ENCODE measurements at regions not wholly inside any gene's neighbourhood (a gene's known extent, or its start where the extent isn't known, plus 50 kb on each side); places are given as distances from the start of the nearest gene placed in this dataset.
A peak's percentile ranks its signal among the peaks of the same experiment; 100 is the strongest.
"Not testable (repeated sequence)": the region's sequence is repeated elsewhere in the genome, so short reads cannot be mapped to it uniquely, and the experiment has no call there.

DNA sequence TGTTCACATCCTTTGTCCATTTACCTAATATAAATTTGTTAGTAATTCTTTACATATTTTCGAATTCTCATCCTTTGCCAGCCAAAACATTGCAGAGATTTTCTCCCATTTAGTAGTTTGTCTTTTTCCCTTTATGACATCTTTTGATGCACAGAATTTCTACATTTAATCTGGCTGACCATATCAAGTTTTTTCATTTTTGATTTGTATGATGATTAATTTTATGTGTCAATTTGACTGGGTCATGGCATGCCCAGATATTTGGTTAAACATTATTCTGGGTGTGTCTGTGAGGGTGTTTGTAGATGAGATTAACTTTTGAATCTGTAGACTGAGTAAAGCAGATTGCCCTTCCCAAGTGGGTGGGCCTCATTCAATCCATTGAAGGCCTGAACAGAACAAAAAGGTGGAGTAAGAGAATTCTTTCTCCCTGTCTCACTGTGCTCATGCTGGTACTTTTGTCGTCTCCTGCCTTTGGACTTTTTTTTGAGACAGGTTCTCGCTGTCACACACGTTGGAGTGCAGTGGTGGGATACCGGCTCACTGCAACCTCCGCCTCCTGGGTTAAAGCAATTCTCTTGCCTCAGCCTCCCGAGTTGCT is 72.1 kb upstream of the EPB41L1 start:
- WGBS (ENCODE audit: insufficient coverage, low lambda C conversion rate): 100% methylated on average over 1 of the region's 7 CpGs
- Histone ChIP-seq H3K27ac (ENCODE audit: low read length) (peak overlapping the region; percentile 76), H3K4me3 (ENCODE audit: low read length) (no peak overlapping the region), H3K9me3 (ENCODE audit: control insufficient read depth, low read depth, low read length) (no peaks in the 10 kb centered on the region), H3K36me3 (ENCODE audit: control insufficient read depth, insufficient read depth, low read length) (no peaks in the 10 kb centered on the region), H3K4me1 (ENCODE audit: control insufficient read depth, insufficient read depth, low read length) (peaks cover 46% of the 10 kb centered on the region), H3K27me3 (ENCODE audit: control insufficient read depth, insufficient read depth, low read length) (no peaks in the 10 kb centered on the region)
- no peak for DNase-seq

DNA sequence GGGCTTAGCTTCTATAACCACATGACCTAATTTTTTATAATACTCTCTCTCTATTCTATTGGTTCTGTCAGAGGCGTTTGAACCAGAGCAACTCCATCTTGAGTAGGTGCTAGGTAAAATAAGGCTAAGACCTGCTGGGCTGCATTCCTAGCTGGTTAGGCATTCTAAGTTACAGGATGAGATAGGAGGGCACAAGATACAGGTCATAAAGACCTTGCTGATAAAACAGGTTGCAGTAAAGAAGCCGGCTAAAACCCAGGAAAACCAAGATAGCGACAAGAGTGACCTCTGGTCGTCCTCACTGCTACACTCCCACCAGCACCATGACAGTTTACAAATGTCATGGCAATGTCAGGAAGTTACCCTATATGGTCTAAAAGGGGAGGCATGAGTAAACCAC is 71.3 kb upstream of the EPB41L1 start:
- peak; percentile 91 to 96 for DNase-seq
- H3K9me3 ChIP-seq (ENCODE audit: control insufficient read depth, low read depth, low read length); H3K27me3 ChIP-seq (ENCODE audit: control insufficient read depth, insufficient read depth, low read length); H3K36me3 ChIP-seq (ENCODE audit: control insufficient read depth, insufficient read depth, low read length); H3K4me3 ChIP-seq (ENCODE audit: low read length): not testable (repeated sequence)
- H3K4me1 ChIP-seq (ENCODE audit: control insufficient read depth, insufficient read depth, low read length): peaks cover 47% of the 10 kb centered on the region
- H3K27ac ChIP-seq (ENCODE audit: low read length): peak overlapping the region; percentile 76
- WGBS (ENCODE audit: insufficient coverage, low lambda C conversion rate): 20% methylated on average over 1 of the region's 4 CpGs

DNA sequence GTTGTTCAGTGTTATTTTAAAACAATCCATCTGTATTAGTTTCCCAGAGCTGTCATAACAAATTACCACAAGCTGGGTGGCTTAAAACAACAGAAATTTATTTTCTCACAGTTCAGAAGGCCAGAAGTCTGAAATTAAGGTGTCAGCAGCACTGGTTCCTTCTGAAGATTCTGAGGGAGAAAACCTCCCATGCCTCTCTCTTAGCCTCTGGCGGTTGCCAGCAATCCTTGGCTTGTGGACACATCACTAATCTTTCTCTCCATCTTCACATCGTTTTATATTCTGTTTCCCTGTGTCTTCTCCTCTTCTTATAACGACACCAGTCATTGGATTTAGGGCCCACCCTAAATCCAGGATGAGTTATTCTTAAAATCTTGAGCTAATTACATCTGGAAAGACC is 70.2 kb upstream of the EPB41L1 start:
- H3K27me3 ChIP-seq (ENCODE audit: control insufficient read depth, insufficient read depth, low read length): no peaks in the 10 kb centered on the region
- H3K27ac ChIP-seq (ENCODE audit: low read length): peak overlapping the region; percentile 85
- no peaks in the 10 kb centered on the region for H3K36me3 ChIP-seq (ENCODE audit: control insufficient read depth, insufficient read depth, low read length)
- no peak overlapping the region for H3K4me3 ChIP-seq (ENCODE audit: low read length)
- WGBS (ENCODE audit: insufficient coverage, low lambda C conversion rate): no CpG with 5 or more reads among the region's 3 CpGs
- H3K9me3 ChIP-seq (ENCODE audit: control insufficient read depth, low read depth, low read length): no peaks in the 10 kb centered on the region
- peaks cover 47% of the 10 kb centered on the region for H3K4me1 ChIP-seq (ENCODE audit: control insufficient read depth, insufficient read depth, low read length)
- no peak for DNase-seq

DNA sequence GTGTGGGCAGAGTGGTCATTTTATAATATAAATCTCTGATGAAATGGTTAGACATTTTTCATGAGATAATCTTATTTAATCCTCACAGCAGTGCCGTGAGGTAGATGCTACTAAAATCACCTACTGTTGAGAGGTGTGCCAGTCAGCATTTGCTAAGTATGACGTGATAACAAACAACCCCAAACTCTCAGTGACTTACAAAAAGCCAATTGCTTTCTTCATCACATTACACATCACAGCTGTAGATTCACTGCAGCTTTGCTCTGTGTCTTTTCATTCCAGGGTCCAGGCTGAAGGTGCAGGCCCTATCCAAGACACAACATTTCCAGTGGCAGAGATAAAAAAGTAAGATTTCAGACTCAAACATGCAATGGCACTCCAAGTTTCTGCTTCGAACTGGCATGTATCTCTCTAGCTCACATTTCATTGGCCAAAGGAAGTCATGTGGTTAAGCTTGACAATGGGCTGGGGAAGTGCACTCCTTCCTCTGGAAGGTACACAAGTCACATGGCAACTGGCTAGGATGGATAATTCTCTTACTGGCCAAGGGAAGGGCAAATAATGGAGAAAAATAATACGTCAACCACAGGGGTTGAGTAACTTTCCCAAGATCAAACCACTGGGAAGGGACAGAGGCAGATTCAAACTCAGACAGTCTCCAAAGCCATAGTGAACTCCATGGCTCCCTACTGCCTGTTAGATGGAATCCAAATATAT is 69.5 kb upstream of the EPB41L1 start:
- DNase-seq: no peak
- WGBS (ENCODE audit: insufficient coverage, low lambda C conversion rate): 100% methylated on average over 1 of the region's 4 CpGs
- Histone ChIP-seq H3K4me3 (ENCODE audit: low read length) (no peak overlapping the region), H3K27me3 (ENCODE audit: control insufficient read depth, insufficient read depth, low read length) (no peaks in the 10 kb centered on the region), H3K9me3 (ENCODE audit: control insufficient read depth, low read depth, low read length) (no peaks in the 10 kb centered on the region), H3K36me3 (ENCODE audit: control insufficient read depth, insufficient read depth, low read length) (no peaks in the 10 kb centered on the region), H3K27ac (ENCODE audit: low read length) (peak overlapping the region; percentile 85), H3K4me1 (ENCODE audit: control insufficient read depth, insufficient read depth, low read length) (peaks cover 47% of the 10 kb centered on the region)

DNA sequence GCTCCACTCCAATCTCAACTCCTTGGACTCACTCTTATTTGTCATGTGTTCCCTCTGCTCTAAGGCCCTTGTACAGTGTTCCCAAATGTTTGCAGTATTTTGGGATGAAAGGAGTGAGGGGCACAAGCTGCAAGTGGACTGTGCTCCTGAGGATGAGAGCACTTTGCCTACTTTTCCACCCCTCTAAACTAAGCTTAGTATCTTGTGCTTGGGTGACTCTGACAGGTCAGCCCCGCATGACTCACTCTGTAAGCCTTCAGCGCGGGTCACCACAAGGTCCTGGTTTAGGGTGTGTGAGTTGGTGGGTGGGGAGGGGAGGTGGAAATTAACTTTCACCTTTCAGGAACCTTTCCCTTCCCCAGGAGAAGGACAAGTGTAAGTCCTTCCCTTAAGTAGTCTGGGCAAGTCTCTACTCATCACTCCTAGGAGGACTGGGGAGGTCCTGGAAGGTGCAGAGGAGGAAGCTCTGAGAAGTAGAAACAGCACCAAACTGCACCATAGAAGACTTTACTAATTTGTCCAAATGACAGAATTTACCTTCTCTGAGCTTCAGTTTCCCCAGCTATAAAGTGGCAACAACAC is 68.8 kb upstream of the EPB41L1 start:
- Histone ChIP-seq H3K9me3 (ENCODE audit: control insufficient read depth, low read depth, low read length) (no peaks in the 10 kb centered on the region), H3K36me3 (ENCODE audit: control insufficient read depth, insufficient read depth, low read length) (no peaks in the 10 kb centered on the region), H3K27ac (ENCODE audit: low read length) (peak overlapping the region; percentile 85), H3K4me1 (ENCODE audit: control insufficient read depth, insufficient read depth, low read length) (peaks cover 47% of the 10 kb centered on the region), H3K27me3 (ENCODE audit: control insufficient read depth, insufficient read depth, low read length) (no peaks in the 10 kb centered on the region), H3K4me3 (ENCODE audit: low read length) (no peak overlapping the region)
- peak; percentile 85 to 91 for DNase-seq
- no CpG with 5 or more reads among the region's 3 CpGs for whole genome bisulfite sequencing (ENCODE audit: insufficient coverage, low lambda C conversion rate)

DNA sequence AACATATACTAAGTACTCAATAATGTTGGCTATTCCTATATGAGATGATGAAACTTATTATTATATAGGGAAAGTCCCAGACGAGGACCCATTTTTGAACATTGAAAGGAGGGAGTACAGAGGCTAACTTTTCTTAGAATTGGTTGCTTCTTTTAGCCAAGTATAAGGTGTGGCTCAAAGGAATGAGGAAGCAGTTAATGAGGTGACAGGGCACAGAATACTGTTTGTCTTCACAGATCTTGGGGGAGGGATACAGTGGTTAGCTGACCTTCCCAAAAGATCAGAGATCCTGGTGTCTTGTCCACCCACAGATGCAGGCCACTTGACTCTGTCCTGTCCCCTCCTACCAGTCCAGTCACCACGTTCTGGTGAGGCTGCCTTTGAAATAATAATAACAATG is 67.8 kb upstream of the EPB41L1 start:
- H3K4me1 ChIP-seq (ENCODE audit: control insufficient read depth, insufficient read depth, low read length): peaks cover 47% of the 10 kb centered on the region
- 17% methylated on average over 1 of the region's 2 CpGs for WGBS (ENCODE audit: insufficient coverage, low lambda C conversion rate)
- peak; percentile 65 to 81 for DNase-seq

DNA sequence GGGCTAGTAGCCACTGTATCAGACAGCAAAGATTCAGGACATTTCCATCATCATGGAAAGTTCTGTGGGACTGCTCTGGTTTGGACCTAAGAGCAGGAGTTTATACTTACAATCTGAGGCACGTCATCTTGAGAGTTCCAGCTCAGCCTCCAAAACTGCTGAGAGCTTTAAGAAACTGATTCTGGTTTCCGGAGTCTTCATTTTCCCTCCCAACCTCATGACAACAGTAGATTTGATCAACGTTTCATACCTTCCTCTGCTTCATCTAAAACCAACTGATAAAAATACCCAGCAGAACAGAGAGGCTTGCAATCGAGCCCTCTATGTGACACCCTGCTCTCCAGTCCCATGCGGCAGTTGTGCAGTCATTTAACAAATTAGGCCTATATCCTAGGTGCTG is 64.3 kb upstream of the EPB41L1 start:
- H3K36me3 ChIP-seq (ENCODE audit: control insufficient read depth, insufficient read depth, low read length): no peaks in the 10 kb centered on the region
- no peak for DNase-seq
- peaks cover 10% of the 10 kb centered on the region for H3K27me3 ChIP-seq (ENCODE audit: control insufficient read depth, insufficient read depth, low read length)
- no peaks in the 10 kb centered on the region for H3K9me3 ChIP-seq (ENCODE audit: control insufficient read depth, low read depth, low read length)
- no peak overlapping the region for H3K4me3 ChIP-seq (ENCODE audit: low read length)
- peaks cover 31% of the 10 kb centered on the region for H3K4me1 ChIP-seq (ENCODE audit: control insufficient read depth, insufficient read depth, low read length)
- no CpG with 5 or more reads among the region's 5 CpGs for WGBS (ENCODE audit: insufficient coverage, low lambda C conversion rate)
- H3K27ac ChIP-seq (ENCODE audit: low read length): no peak overlapping the region

More for the DNA sequence above, 67.8 kb upstream of the EPB41L1 start:
- H3K9me3 ChIP-seq (ENCODE audit: control insufficient read depth, low read depth, low read length): no peaks in the 10 kb centered on the region
- H3K27me3 ChIP-seq (ENCODE audit: control insufficient read depth, insufficient read depth, low read length): peaks cover 1% of the 10 kb centered on the region
- H3K27ac ChIP-seq (ENCODE audit: low read length): peak overlapping the region; percentile 85
- no peaks in the 10 kb centered on the region for H3K36me3 ChIP-seq (ENCODE audit: control insufficient read depth, insufficient read depth, low read length)
- no peak overlapping the region for H3K4me3 ChIP-seq (ENCODE audit: low read length)

DNA sequence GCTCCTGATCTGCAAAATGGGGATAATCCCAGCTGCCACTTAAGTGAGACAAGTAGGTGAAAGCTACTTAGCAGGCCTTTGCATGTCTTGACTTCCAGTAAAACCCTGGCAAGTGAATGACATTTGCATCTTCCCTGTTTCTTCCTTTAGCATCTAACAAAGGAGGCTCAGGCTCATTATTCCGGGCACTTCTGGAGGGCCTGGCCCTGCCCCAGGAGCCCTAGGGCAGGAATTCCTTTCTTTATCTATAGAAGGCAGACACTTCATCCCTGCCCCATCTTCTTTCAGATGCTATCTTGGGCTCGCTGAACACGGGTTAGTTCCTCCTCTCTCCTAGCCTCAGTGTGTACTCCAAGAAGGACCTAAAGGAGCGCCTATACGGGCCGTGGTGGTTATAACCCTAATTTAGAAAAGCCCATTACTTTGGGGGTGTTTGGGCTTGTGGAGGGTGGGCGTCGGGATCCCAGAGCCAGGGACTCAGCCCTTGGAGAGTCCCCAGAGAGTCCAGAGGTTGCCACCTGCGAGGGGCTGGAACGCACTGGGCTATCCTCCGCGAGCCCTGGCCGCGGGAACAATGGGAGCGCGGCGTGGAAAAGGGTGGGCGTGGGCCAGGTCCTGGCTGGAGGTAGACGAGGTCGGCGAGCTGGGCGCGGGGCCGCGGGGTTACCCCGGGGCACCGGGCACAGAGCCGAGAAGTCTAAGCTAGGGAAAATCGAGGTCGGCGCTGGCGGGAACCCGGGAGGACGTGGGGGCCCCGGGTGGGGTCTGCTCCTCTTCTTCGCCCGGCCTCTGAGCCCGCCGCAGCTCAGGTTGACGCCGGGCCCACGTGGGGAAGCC is 62.8 kb upstream of the EPB41L1 start:
- H3K4me1 ChIP-seq (ENCODE audit: control insufficient read depth, insufficient read depth, low read length): peaks cover 29% of the 10 kb centered on the region
- peak overlapping the region; percentile 42 for H3K4me3 ChIP-seq (ENCODE audit: low read length)
- WGBS (ENCODE audit: insufficient coverage, low lambda C conversion rate): no CpG with 5 or more reads among the region's 42 CpGs
- H3K27ac ChIP-seq (ENCODE audit: low read length): no peak overlapping the region
- no peaks in the 10 kb centered on the region for H3K36me3 ChIP-seq (ENCODE audit: control insufficient read depth, insufficient read depth, low read length)
- peak in 1 of 2 donors; percentile 31 for DNase-seq
- H3K27me3 ChIP-seq (ENCODE audit: control insufficient read depth, insufficient read depth, low read length): peaks cover 10% of the 10 kb centered on the region
- H3K9me3 ChIP-seq (ENCODE audit: control insufficient read depth, low read depth, low read length): no peaks in the 10 kb centered on the region

DNA sequence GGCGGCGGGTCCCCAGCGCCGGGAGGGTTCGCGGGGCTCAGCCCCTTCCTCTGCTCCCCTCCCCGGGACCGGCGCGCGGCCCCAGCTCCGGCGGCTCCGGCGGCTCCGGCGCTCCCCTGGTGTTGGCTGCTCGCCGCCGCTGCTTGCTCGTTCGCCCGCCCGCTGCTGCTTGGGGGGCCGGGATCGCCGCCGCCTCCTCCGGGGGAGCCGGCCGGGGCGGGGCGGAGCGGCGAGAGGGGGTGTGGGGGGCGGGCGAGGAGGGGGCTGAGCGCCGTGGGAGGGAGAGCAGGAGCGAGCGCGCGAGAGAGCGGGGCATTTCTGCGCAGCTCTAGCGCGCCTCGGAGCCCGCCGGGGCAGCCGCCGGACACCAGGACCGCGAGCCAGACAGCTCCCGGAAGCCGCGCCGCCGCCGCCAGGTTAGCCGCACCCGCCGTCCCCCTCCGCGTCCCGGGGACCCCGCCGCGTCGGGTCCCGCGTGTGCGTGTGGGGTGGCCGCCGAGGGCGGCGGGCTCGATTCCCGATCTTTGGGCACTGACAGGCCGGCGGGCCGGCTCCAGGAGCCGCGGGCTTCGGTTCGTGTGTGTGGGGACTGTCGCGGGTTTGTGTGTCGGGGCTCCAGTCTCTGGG is 62.0 kb upstream of the EPB41L1 start:
- H3K4me3 ChIP-seq (ENCODE audit: low read length): peak overlapping the region; percentile 77
- H3K9me3 ChIP-seq (ENCODE audit: control insufficient read depth, low read depth, low read length): no peaks in the 10 kb centered on the region
- WGBS (ENCODE audit: insufficient coverage, low lambda C conversion rate): no CpG with 5 or more reads among the region's 89 CpGs
- H3K36me3 ChIP-seq (ENCODE audit: control insufficient read depth, insufficient read depth, low read length): no peaks in the 10 kb centered on the region
- H3K27ac ChIP-seq (ENCODE audit: low read length): peak overlapping the region; percentile 61
- DNase-seq: peak in 1 of 2 donors; percentile 56
- H3K27me3 ChIP-seq (ENCODE audit: control insufficient read depth, insufficient read depth, low read length): peaks cover 10% of the 10 kb centered on the region
- peaks cover 29% of the 10 kb centered on the region for H3K4me1 ChIP-seq (ENCODE audit: control insufficient read depth, insufficient read depth, low read length)

All from large intestine (tissue), 3 donors.